ENCODE measurements at regions not wholly inside any gene's neighbourhood (a gene's known extent, or its start where the extent isn't known, plus 50 kb on each side); places are given as distances from the start of the nearest gene placed in this dataset.

DNA sequence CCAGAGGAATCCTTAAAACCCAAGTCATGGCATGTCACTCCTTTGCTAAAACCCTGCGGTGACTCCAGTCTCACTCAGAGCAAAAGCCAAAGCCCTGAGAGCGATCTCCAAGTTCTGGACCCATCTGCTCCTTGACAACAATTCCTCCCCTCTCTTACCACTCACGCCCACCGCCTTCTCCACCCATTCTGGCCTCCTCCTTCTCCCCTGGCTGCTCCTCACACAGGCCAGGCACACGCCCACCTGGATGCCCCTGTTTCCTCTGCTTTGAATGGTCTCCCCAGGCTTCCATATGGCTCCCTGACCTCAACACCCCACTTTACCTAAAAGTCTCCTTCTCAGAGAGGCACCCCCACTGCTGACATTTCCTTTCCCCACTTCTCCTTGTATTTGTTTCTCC is 146.1 kb upstream of the LINGO1 start:
- peaks cover 0 to 21% of the 10 kb centered on the region in 2 donors for H3K27me3 Mint-ChIP-seq
- no peaks in the 10 kb centered on the region for H3K4me1 Mint-ChIP-seq
- H3K27ac Mint-ChIP-seq, result no peak overlapping the region
- DNase-seq (no peak), ATAC-seq (replicated peaks) (no peak)
- peaks cover 8 to 16% of the 10 kb centered on the region in 2 donors for H3K9me3 Mint-ChIP-seq
- H3K4me3 Mint-ChIP-seq, result no peak overlapping the region
- no peaks in the 10 kb centered on the region for H3K36me3 Mint-ChIP-seq

DNA sequence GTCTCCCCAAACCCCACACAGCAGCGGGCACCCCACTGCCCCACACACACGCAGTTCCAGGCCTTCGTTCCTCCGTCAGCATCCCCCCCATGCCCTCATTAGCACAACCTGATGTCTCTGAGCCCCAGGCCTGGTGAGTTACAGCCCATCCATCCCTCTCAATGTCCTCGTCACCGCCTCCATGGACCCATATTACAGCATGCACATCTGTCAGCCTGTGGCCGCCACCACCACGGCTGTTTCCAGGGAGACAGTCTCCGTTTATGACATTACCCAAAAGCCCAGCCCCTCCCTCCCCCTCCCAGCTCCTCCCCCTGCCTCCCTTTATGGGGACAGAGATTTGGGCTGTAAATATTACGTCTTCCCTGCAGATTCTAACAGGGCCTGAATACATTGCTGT is 143.1 kb upstream of the LINGO1 start:
- H3K9me3 Mint-ChIP-seq, result peaks cover 8 to 16% of the 10 kb centered on the region in 2 donors
- no peaks in the 10 kb centered on the region for H3K4me1 Mint-ChIP-seq
- no peaks in the 10 kb centered on the region for H3K36me3 Mint-ChIP-seq
- H3K4me3 Mint-ChIP-seq, result no peak overlapping the region
- no peak overlapping the region for H3K27ac Mint-ChIP-seq
- ATAC-seq (replicated peaks), result no peak
- peaks cover 0 to 23% of the 10 kb centered on the region in 2 donors for H3K27me3 Mint-ChIP-seq
- DNase-seq, result no peak

- no peak overlapping the region for H3K4me3 Mint-ChIP-seq
These were observed 142.7 kb upstream of the LINGO1 start for GRCh38 chr15:77775373-77775772.

GRCh38 chr15:77774350-77774749 is 141.6 kb upstream of the LINGO1 start:
- peaks cover 0 to 16% of the 10 kb centered on the region in 2 donors for H3K27me3 Mint-ChIP-seq
- H3K4me1 Mint-ChIP-seq, result no peaks in the 10 kb centered on the region
- no peak for DNase-seq
- ATAC-seq (replicated peaks), result no peak
- no peaks in the 10 kb centered on the region for H3K36me3 Mint-ChIP-seq
- H3K27ac Mint-ChIP-seq, result no peak overlapping the region
- H3K9me3 Mint-ChIP-seq, result peaks cover 0 to 7% of the 10 kb centered on the region in 2 donors
- no peak overlapping the region for H3K4me3 Mint-ChIP-seq

More at GRCh38 chr15:77775373-77775772, 142.7 kb upstream of the LINGO1 start:
- DNase-seq, result no peak
- Mint-ChIP-seq H3K4me1 (no peaks in the 10 kb centered on the region), H3K9me3 (peaks cover 5 to 12% of the 10 kb centered on the region in 2 donors), H3K27me3 (peaks cover 0 to 19% of the 10 kb centered on the region in 2 donors), H3K36me3 (no peaks in the 10 kb centered on the region), H3K27ac (no peak overlapping the region)
- no peak for ATAC-seq (replicated peaks)

GRCh38 chr15:77773903-77774302 is 141.2 kb upstream of the LINGO1 start:
- no peak for DNase-seq
- H3K27me3 Mint-ChIP-seq, result peaks cover under 1 to 18% of the 10 kb centered on the region in 2 donors
- ATAC-seq (replicated peaks), result no peak
- H3K27ac Mint-ChIP-seq, result no peak overlapping the region
- peaks cover 0 to 7% of the 10 kb centered on the region in 2 donors for H3K9me3 Mint-ChIP-seq
- H3K36me3 Mint-ChIP-seq, result no peaks in the 10 kb centered on the region
- no peaks in the 10 kb centered on the region for H3K4me1 Mint-ChIP-seq
- H3K4me3 Mint-ChIP-seq, result no peak overlapping the region

DNA sequence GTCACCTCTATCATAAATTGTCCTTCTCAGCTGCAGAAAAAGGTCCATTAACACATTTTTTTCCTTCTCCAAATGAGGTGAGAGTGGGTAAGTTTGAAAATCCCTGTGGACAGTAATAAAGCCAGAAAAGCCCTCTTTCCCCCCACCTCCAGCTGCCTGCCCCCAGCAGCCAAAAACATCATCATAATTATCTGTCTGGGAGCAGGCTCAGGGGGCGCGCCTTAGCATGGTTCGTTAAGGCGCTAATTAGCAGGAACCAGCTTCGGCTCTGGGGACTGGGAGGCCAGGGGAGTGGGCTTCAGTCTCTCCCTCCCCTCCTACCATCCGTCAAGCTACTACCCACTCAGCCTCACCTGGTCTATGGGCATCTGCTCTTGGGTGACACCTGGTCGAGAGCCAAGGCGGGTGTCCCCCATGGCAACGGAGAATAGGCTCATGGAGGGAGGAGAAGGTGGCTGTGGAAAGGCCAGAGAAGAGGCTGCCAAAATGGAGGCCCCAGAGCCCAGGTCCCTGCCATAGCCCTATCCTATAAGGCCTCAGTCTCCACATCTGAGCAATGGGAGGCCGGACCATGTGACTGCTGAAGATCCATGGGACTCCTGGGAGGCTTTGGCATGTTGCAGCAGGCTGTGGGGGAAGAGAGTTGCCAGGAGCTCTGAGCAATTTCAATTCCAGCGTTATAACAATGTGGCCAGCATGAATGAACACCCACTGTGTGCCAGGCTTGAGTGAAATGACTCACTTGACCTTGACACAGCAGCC is 140.1 kb upstream of the LINGO1 start:
- no peak overlapping the region for H3K4me3 Mint-ChIP-seq

DNA sequence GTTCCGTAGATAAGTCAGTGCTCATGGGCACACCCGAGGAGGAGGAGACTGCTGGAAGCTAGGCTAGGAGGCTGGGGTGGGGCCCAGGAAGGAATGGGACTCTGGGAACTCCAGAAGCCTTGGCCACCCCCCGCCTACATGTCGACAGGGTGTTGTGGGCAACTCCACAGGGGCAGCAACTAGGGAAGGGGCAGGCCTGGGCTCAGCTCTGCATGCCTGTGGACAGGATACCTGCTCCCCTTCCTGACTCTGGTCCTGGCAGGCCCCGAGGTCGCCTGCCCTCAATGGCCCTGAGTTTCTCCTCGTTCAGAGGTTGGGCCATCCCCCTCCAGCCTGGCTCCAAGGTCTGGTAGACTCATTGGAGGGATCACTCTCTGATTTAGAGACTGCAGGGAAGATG is 138.9 kb upstream of the LINGO1 start:
- DNase-seq, result no peak
- Mint-ChIP-seq H3K4me1 (no peaks in the 10 kb centered on the region), H3K27ac (no peak overlapping the region), H3K36me3 (no peaks in the 10 kb centered on the region), H3K27me3 (peaks cover 17 to 20% of the 10 kb centered on the region in 2 donors), H3K4me3 (no peak overlapping the region), H3K9me3 (no peaks in the 10 kb centered on the region)
- no peak for ATAC-seq (replicated peaks)

More for the DNA sequence above, 140.1 kb upstream of the LINGO1 start:
- Mint-ChIP-seq H3K27ac (no peak overlapping the region), H3K36me3 (no peaks in the 10 kb centered on the region), H3K9me3 (no peaks in the 10 kb centered on the region), H3K4me1 (no peaks in the 10 kb centered on the region), H3K27me3 (peaks cover 10 to 17% of the 10 kb centered on the region in 2 donors)
- DNase-seq, result no peak
- no peak for ATAC-seq (replicated peaks)

DNA sequence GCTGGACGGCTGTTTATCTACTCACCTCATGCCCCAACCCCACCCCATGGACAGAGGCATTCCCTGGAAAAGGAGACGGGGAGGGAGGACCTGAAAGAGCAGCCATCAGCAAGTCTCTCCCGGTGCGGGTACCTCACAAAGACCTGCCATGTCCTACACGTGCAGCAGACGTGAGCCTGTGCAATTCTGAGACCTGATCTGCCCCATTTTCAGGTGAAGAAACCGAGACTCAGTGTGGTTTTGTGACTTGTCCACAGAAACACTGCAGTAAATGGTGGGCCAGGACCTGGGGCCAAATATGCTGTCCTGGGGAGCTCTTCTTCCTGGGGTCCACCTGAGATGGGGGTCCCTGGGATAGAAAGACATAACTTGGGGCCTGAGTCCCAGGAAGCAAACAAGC is 137.0 kb upstream of the LINGO1 start:
- H3K4me3 Mint-ChIP-seq, result no peak overlapping the region
- ATAC-seq (replicated peaks) (no peak), DNase-seq (no peak)
- no peak overlapping the region for H3K27ac Mint-ChIP-seq
- no peaks in the 10 kb centered on the region for H3K9me3 Mint-ChIP-seq
- no peaks in the 10 kb centered on the region for H3K36me3 Mint-ChIP-seq
- no peaks in the 10 kb centered on the region for H3K4me1 Mint-ChIP-seq
- peaks cover 27 to 33% of the 10 kb centered on the region in 2 donors for H3K27me3 Mint-ChIP-seq

GRCh38 chr15:77768521-77769078 is 135.9 kb upstream of the LINGO1 start:
- Mint-ChIP-seq H3K4me1 (no peaks in the 10 kb centered on the region), H3K4me3 (no peak overlapping the region), H3K27me3 (peaks cover 33 to 44% of the 10 kb centered on the region in 2 donors), H3K36me3 (no peaks in the 10 kb centered on the region), H3K27ac (no peak overlapping the region), H3K9me3 (no peaks in the 10 kb centered on the region)
- no peak for ATAC-seq (replicated peaks)
- no peak for DNase-seq

- H3K4me1 Mint-ChIP-seq, result no peaks in the 10 kb centered on the region
- DNase-seq (no peak), ATAC-seq (replicated peaks) (no peak)
- H3K9me3 Mint-ChIP-seq, result no peaks in the 10 kb centered on the region
- peak overlapping the region; percentile 7 for H3K27ac Mint-ChIP-seq
- no peak overlapping the region for H3K4me3 Mint-ChIP-seq
- H3K36me3 Mint-ChIP-seq, result no peaks in the 10 kb centered on the region
- peaks cover 36 to 46% of the 10 kb centered on the region in 2 donors for H3K27me3 Mint-ChIP-seq
These were observed 135.4 kb upstream of the LINGO1 start for GRCh38 chr15:77768107-77768506.

DNA sequence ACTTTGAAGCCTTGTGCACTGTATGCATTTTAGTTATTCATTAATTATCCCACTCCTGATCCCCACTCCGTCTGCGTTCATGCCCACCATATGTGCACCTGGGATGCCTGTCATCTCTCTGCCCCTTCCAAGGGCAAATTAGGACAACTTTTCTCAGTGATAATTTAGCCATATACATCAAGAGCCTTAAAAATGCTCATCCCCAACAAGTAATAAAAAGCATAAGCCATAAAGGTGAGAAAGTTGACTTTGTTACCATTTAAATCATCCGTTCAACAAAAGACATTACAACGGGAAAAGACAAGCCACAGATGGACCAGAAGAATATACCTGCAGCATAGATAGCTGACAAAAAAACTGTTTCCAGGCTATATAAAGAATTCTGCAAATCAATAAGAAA is 131.4 kb upstream of the LINGO1 start:
- Mint-ChIP-seq H3K9me3 (no peaks in the 10 kb centered on the region), H3K27ac (no peak overlapping the region), H3K4me3 (no peak overlapping the region), H3K4me1 (no peaks in the 10 kb centered on the region), H3K36me3 (no peaks in the 10 kb centered on the region), H3K27me3 (peaks cover 39 to 46% of the 10 kb centered on the region in 2 donors)
- ATAC-seq (replicated peaks) (no peak), DNase-seq (no peak)

- Mint-ChIP-seq H3K9me3 (no peaks in the 10 kb centered on the region), H3K36me3 (no peaks in the 10 kb centered on the region), H3K4me3 (no peak overlapping the region), H3K27me3 (peaks cover 35 to 42% of the 10 kb centered on the region in 2 donors), H3K4me1 (no peaks in the 10 kb centered on the region), H3K27ac (no peak overlapping the region)
- ATAC-seq (replicated peaks), result no peak
- no peak for DNase-seq
These were observed 130.1 kb upstream of the LINGO1 start for GRCh38 chr15:77762747-77763355.

DNA sequence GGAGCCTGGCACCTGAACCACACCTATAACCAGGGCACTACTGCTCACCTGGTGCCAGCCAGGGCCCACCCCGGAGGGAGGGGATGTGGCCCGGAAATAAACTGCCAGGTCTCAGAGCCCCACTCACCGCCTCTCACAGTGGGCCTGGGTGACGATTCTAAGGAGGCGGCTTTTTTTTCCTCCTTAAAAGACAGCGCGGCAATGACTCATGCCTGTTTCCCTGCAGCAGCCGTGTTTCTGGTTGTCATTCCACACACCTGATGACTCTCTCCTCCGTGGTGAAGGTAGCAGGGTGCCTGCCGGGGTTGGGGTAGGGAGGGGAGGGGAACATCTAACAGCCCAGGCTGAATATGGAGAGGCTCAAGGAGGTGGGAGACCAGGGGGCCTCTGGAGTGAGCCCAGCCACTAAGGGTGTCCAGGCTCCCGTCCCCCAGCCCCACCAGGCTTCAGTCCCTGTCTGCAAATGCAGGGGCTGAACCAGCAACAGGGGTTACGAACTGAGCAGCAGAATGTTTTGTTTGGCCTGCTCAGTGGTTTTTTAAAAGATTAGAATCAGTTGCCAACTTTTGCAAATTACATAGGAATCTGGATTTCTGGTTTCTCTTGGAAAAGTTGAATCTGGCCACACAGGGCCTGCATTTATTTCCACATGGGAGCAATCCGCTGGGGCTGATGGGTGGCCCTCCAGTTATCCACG is 127.3 kb upstream of the LINGO1 start:
- ATAC-seq (replicated peaks) (no peak), DNase-seq (no peak)
- Mint-ChIP-seq H3K27ac (no peak overlapping the region), H3K4me3 (no peak overlapping the region), H3K4me1 (no peaks in the 10 kb centered on the region), H3K27me3 (peaks cover 23 to 35% of the 10 kb centered on the region in 2 donors), H3K9me3 (no peaks in the 10 kb centered on the region), H3K36me3 (no peaks in the 10 kb centered on the region)

DNA sequence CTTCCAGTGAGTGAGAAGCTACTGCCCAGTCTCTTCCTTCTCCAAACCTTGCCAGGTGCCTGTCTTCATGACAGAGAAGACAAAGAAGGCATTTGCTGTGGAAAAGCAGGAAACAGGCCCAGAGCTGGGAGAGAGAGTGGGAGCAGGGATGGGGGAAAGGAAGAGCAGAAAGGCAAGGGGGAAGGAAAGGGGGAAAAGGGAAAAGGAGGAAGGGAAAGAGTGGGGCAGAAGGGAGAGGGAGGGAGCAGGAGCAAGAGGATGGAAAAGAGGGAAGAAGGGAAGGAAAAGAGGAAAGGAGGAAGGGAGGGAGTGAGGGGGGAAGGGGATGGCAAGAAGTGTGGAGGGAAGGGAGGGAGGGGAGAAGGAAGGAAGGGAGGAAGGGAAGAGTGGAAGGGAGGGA is 121.2 kb upstream of the LINGO1 start:
- Mint-ChIP-seq H3K27me3 (peaks cover 22 to 32% of the 10 kb centered on the region in 2 donors), H3K27ac (no peak overlapping the region), H3K36me3 (no peaks in the 10 kb centered on the region), H3K4me1 (no peaks in the 10 kb centered on the region), H3K9me3 (no peaks in the 10 kb centered on the region), H3K4me3 (no peak overlapping the region)
- no peak for DNase-seq
- ATAC-seq (replicated peaks), result no peak
